Fibroblast of lung (primary cell): ENCODE measurements at regions not wholly inside any gene's neighbourhood (a gene's known extent, or its start where the extent isn't known, plus 50 kb on each side); places are given as distances from the start of the nearest gene placed in this dataset.

Source experiments
- EZH2 ChIP-seq: IDR thresholded peaks from 2 replicates; pipeline ENCODE4 v1.5.1; 2012; ENCODE audit warnings: low read length, control low read depth, mild to moderate bottlenecking; ENCODE audit errors: missing control alignments
- TF ChIP-seq, protein P1 (sequence below), 2 donors: IDR thresholded peaks in 1 of 2; conservative IDR thresholded peaks in 1 of 2; 1 replicate in 1 of 2; 2 replicates in 1 of 2; pipeline ENCODE4 v1.5.1; 2011 to 2012; ENCODE audit warnings: low read length in 2 of 2, control low read depth in 1 of 2, inconsistent platforms in 1 of 2, low read depth in 1 of 2, mild to moderate bottlenecking in 1 of 2

DNA sequence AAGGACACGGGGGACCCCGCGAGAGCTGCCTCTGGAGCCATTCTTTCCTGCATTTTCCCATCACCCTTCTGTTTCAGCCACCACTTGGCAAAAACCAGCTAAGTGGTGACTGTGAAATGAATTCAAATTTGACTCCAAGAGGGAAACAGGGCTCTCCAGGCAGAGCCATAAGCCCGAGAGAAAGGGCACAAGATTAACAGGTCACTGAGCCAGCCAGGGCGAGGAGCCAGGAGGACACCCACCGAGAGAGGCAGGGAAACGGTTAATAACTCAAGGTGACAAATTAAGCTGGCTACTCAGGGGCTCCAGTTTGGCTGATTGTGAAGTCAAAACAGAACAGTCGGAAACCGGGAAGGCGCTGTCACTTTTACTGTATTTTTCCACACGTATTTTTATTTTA is 67.8 kb upstream of the SOX9 start:
- TF ChIP-seq, protein P1, sequence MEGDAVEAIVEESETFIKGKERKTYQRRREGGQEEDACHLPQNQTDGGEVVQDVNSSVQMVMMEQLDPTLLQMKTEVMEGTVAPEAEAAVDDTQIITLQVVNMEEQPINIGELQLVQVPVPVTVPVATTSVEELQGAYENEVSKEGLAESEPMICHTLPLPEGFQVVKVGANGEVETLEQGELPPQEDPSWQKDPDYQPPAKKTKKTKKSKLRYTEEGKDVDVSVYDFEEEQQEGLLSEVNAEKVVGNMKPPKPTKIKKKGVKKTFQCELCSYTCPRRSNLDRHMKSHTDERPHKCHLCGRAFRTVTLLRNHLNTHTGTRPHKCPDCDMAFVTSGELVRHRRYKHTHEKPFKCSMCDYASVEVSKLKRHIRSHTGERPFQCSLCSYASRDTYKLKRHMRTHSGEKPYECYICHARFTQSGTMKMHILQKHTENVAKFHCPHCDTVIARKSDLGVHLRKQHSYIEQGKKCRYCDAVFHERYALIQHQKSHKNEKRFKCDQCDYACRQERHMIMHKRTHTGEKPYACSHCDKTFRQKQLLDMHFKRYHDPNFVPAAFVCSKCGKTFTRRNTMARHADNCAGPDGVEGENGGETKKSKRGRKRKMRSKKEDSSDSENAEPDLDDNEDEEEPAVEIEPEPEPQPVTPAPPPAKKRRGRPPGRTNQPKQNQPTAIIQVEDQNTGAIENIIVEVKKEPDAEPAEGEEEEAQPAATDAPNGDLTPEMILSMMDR (conservative IDR thresholded peaks at IDR 0.05 in 1 of 2, IDR thresholded peaks at IDR 0.05 in 1 of 2; ENCODE audit: low read depth in 1 of 2, low read length in 2 of 2) = no peak
- no peak for TF ChIP-seq EZH2
